HepG2 (cell line): ENCODE measurements at regions not wholly inside any gene's neighbourhood (a gene's known extent, or its start where the extent isn't known, plus 50 kb on each side); places are given as distances from the start of the nearest gene placed in this dataset.

Experiments
- ATAC-seq: fragments of 200-7000 bp; cut with Tn5 transposase; 3 replicates; pipeline ENCODE4 v1.9.1; 2020; ENCODE audit warnings: mild to moderate bottlenecking, moderate library complexity
- BruUV-seq: library from RNA; stranded (reverse); fragments of 400-500 nt; replicated peaks from 2 replicates; lab custom pipeline; 2021; lab: Mats Ljungman, UMichigan
- CTCF ChIA-PET: fragments of 300-600 bp; formaldehyde crosslinking; extraction: SDS; loops from one replicate; lab custom pipeline; 2021; ENCODE audit warnings: low total read pairs, inconsistent platforms, low intra/inter-chr PET ratio; lab: Yijun Ruan, JAX
- POLR2A ChIA-PET: fragments of 350-600 bp; sonication (Branson Sonifier 250); formaldehyde crosslinking; loops from one replicate; lab custom pipeline; 2020; ENCODE audit warnings: antibody characterized with exemption, inconsistent platforms; lab: Yijun Ruan, JAX
- DNase-seq: peaks from one replicate; pipeline ENCODE4 v3.0.0-alpha.2; 2015; ENCODE audit warnings: low spot score
- FAIRE-seq: peaks from 3 replicates; lab custom pipeline; 2011; peaks lifted over from hg19 to GRCh38; lab: Jason Lieb, UNC
- H2AFZ ChIP-seq: one replicate; pipeline ENCODE4 v1.6.1; 2011; ENCODE audit warnings: low read length, inconsistent platforms
- H3K27ac ChIP-seq: fragments of 300-600 bp; 3 replicates; pipeline ENCODE4 v1.8.0; 2011; ENCODE audit warnings: mixed run types, mild to moderate bottlenecking, mixed read lengths, low read length, inconsistent platforms; ENCODE audit not compliant: insufficient read depth; ENCODE audit errors: extremely low read length
- H3K27me3 ChIP-seq, 2 experiments: fragments of 200-600 bp in 1 of 2; 2 replicates in 1 of 2; 3 replicates in 1 of 2; pipeline versions ENCODE4 v1.6.0 to v1.8.0; 2011; ENCODE audit warnings: low read length in 2 of 2, mild to moderate bottlenecking in 2 of 2, moderate library complexity in 2 of 2, inconsistent platforms in 1 of 2; ENCODE audit not compliant: insufficient read depth in 2 of 2, control insufficient read depth in 1 of 2
- H3K36me3 ChIP-seq, 2 experiments: fragments of 200-600 bp in 1 of 2; replicated peaks in 1 of 2; 2 replicates in 1 of 2; 3 replicates in 1 of 2; pipeline versions ENCODE4 v1.5.1 to v1.8.0; 2011; ENCODE audit warnings: low read length in 2 of 2, inconsistent platforms in 1 of 2; ENCODE audit not compliant: insufficient read depth in 2 of 2, control insufficient read depth in 1 of 2
- H3K4me1 ChIP-seq: 2 replicates; pipeline ENCODE4 v1.5.1; 2012; ENCODE audit warnings: low read length, inconsistent platforms; ENCODE audit not compliant: insufficient read depth
- H3K4me2 ChIP-seq: 2 replicates; pipeline ENCODE4 v1.6.0; 2011; ENCODE audit warnings: low read depth, low read length, inconsistent platforms
- H3K4me3 ChIP-seq, 3 experiments: fragments of 200-600 bp in 1 of 3; sonication (generic), shearing (Covaris generic) in 1 of 3; replicated peaks in 1 of 3; 2 replicates each; pipeline ENCODE4 v1.5.1; 2011 to 2016; ENCODE audit warnings: low read length in 3 of 3, inconsistent platforms in 2 of 3, low read depth in 2 of 3, mild to moderate bottlenecking in 2 of 3, control low read depth in 1 of 3, mixed read lengths in 1 of 3; ENCODE audit not compliant: insufficient read depth in 1 of 3
- H3K79me2 ChIP-seq: one replicate; pipeline ENCODE4 v1.6.1; 2011; ENCODE audit warnings: low read length, inconsistent platforms; ENCODE audit not compliant: insufficient read depth
- H3K9ac ChIP-seq: 2 replicates; pipeline ENCODE4 v1.6.0; 2011; ENCODE audit warnings: mild to moderate bottlenecking, low read depth, low read length, inconsistent platforms; ENCODE audit not compliant: insufficient read depth
- H3K9me3 ChIP-seq: 2 replicates; pipeline ENCODE4 v1.5.1; 2012; ENCODE audit warnings: mild to moderate bottlenecking, low read length
- H4K20me1 ChIP-seq: 2 replicates; pipeline ENCODE4 v1.6.0; 2011; ENCODE audit warnings: inconsistent platforms, mild to moderate bottlenecking, low read length, moderate library complexity; ENCODE audit not compliant: insufficient read depth
- MNT ChIP-seq: fragments of 450-650 bp; IDR thresholded peaks from 2 replicates; pipeline ENCODE4 v1.6.1; 2016
- RFXAP ChIP-seq: sonication (generic); formaldehyde crosslinking; IDR thresholded peaks from 2 replicates; pipeline ENCODE4 v1.4.0; 2020; ENCODE audit warnings: missing genetic modification reagents, borderline replicate concordance
- ZNF343 ChIP-seq: sonication (generic); formaldehyde crosslinking; IDR thresholded peaks from 2 replicates; pipeline ENCODE4 v1.4.0; 2020; ENCODE audit warnings: mild to moderate bottlenecking, missing genetic modification reagents
- ZNF713 ChIP-seq: sonication (generic); formaldehyde crosslinking; IDR thresholded peaks from 2 replicates; pipeline ENCODE4 v1.4.0; 2020; ENCODE audit warnings: mild to moderate bottlenecking, missing genetic modification reagents
- WGBS: methylation state at CpG from one replicate; pipeline ENCODE4 v1.1.6; 2017; ENCODE audit warnings: low lambda C conversion rate; 5-methylcytosine and 5-hydroxymethylcytosine counted together
- in situ Hi-C: cut with HindIII; loops from 2 replicates; pipeline ENCODE4 v1.10.0; 2017; ENCODE audit warnings: low pct_unique_long_range_greater_than_20kb; ENCODE audit not compliant: extremely low pct_ligation_motif_present
- intact Hi-C: fragments of 100-400 bp; cut with micrococcal nuclease; formaldehyde crosslinking; loops from one replicate; pipeline ENCODE4 v1.10.0; 2022; ENCODE audit not compliant: unreplicated experiment

DNA sequence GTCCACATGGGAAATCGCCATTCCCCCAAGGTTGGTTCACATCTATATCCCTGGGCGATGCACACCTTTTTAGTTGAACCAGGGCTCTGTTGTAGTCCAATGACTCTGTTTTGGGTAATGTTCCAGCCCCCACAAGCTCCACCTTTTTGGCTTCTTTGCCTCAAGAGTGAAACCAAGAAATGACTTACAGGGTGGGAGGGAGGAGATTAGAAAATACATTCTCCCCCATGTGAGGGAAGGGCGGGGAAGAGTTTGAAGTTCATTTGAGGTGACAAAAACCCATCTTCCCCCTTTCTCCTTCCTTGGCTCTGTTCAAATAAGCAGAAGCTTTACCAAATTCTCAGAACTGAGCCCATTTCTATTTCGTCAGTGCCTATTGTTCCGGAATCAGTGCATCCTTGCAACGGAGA lies 82.8 kb downstream of the GATA3 start:
- no peaks in the 10 kb centered on the region for H3K4me1 ChIP-seq
- peaks cover 0 to 20% of the 10 kb centered on the region in 2 experiments; a peak in 3 of 5 replicates for H3K27me3 ChIP-seq
- ChIA-PET POLR2A (no interaction called here), CTCF (no interaction called here)
- in situ Hi-C loops (no loop called here), intact Hi-C loops (no loop called here)
- H3K79me2 ChIP-seq: no peaks in the 10 kb centered on the region
- no peak overlapping the region for H3K9ac ChIP-seq
- no peak overlapping the region for H3K4me3 ChIP-seq
- 12% methylated on average over 6 of the region's 6 CpGs for WGBS
- H4K20me1 ChIP-seq: no peaks in the 10 kb centered on the region
- H3K27ac ChIP-seq: no peak overlapping the region
- BruUV-seq: no TSS peak
- no peak overlapping the region for H3K4me2 ChIP-seq
- H3K9me3 ChIP-seq: no peaks in the 10 kb centered on the region
- no peaks in the 10 kb centered on the region for H3K36me3 ChIP-seq
- ATAC-seq (no peak), FAIRE-seq (no peak), DNase-seq (no peak)
- no peak overlapping the region for H2AFZ ChIP-seq
- no peak for TF ChIP-seq ZNF713 (CRISPR knock-in tag)
- TF ChIP-seq ZNF343 (CRISPR knock-in tag): no peak

DNA sequence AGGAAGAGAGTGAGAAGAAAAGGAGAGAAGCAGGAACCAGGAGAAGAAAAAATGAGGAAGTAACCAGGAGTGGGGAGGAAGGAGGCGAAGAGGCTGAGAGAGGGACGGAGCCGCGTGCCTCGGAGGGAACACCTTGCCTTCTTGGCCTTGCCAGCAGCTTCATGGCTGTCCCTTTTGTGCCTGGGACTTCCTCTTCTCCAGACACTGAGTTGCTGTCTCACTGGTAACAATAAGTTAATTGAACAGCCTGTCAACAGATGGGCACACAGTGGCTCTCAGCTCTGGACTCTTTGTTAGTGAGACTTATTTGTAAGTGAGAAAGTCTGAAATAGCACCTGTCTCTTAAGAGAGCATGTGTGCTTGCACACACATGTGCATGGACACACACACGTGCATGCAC lies 83.2 kb downstream of the GATA3 start:
- Histone ChIP-seq H3K27me3 (peaks cover 0 to 18% of the 10 kb centered on the region in 2 experiments; a peak in 3 of 5 replicates), H2AFZ (no peak overlapping the region), H4K20me1 (no peaks in the 10 kb centered on the region), H3K4me1 (no peaks in the 10 kb centered on the region), H3K9ac (no peak overlapping the region), H3K9me3 (no peaks in the 10 kb centered on the region), H3K79me2 (no peaks in the 10 kb centered on the region), H3K36me3 (no peaks in the 10 kb centered on the region), H3K27ac (no peak overlapping the region), H3K4me3 (no peak overlapping the region), H3K4me2 (no peak overlapping the region)
- POLR2A ChIA-PET: no interaction called here
- no TSS peak for BruUV-seq
- intact Hi-C loops (no loop called here), in situ Hi-C loops (no loop called here)
- no peak for TF ChIP-seq RFXAP (CRISPR knock-in tag)
- peak; percentile 50; the same call in 1 of the 2 replicates for TF ChIP-seq MNT
- DNase-seq (no peak), FAIRE-seq (no peak), ATAC-seq (no peak)
- 71% methylated on average over 6 of the region's 6 CpGs for WGBS
- CTCF ChIA-PET: no interaction called here
